Sigmoid colon (tissue), 3 donors: ENCODE measurements at regions not wholly inside any gene's neighbourhood (a gene's known extent, or its start where the extent isn't known, plus 50 kb on each side); places are given as distances from the start of the nearest gene placed in this dataset.

ENCODE experiments used
- POLR2A ChIP-seq, 2 donors: fragments of 450-650 bp; IDR thresholded peaks; one replicate each; pipeline ENCODE4 v1.6.1; 2016; ENCODE audit warnings: antibody characterized with exemption in 2 of 2, mild to moderate bottlenecking in 2 of 2, moderate library complexity in 2 of 2
- TF ChIP-seq, protein P1 (sequence below), 4 experiments: fragments of 450-650 bp in 3 of 4; fragments of 200-600 bp in 1 of 4; IDR thresholded peaks; one replicate each; pipeline ENCODE4 v1.5.1; 2016 to 2019; ENCODE audit warnings: antibody characterized with exemption in 4 of 4, mild to moderate bottlenecking in 3 of 4, moderate library complexity in 2 of 4

DNA sequence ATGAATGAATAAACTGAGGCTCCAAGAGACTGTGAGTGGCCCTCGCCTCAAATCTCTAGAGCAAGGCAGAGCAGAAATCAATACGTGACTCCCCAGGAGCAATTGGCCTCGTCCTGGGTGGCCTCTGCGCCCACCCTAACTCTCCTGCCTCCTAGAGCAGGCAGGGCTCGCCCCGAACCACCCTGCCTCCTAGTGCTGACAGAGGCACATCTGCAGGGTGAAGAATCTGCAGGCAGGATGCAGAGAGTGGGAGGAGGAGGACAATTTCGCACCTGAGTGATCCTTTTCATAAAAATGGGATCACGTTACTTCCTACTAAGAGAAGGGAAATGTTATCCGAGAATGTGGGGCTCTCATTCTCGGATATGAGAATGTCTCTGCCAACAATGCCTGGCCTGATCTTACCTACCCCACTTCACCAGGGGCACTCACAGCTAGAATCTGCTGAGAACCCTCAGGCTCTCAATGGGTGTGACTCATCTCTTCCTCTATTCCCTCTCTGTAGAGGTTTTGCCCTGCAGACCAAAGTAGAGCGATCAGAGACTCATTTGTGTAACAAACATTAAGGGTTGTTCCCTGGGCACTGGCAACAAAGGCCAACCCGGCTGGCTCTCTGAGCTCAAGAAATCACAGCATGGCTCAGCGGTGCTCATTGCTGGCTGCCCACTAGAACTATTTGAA lies 61.7 kb upstream of the BCL2L14 start:
- TF ChIP-seq, protein P1, sequence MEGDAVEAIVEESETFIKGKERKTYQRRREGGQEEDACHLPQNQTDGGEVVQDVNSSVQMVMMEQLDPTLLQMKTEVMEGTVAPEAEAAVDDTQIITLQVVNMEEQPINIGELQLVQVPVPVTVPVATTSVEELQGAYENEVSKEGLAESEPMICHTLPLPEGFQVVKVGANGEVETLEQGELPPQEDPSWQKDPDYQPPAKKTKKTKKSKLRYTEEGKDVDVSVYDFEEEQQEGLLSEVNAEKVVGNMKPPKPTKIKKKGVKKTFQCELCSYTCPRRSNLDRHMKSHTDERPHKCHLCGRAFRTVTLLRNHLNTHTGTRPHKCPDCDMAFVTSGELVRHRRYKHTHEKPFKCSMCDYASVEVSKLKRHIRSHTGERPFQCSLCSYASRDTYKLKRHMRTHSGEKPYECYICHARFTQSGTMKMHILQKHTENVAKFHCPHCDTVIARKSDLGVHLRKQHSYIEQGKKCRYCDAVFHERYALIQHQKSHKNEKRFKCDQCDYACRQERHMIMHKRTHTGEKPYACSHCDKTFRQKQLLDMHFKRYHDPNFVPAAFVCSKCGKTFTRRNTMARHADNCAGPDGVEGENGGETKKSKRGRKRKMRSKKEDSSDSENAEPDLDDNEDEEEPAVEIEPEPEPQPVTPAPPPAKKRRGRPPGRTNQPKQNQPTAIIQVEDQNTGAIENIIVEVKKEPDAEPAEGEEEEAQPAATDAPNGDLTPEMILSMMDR (IDR thresholded peaks at IDR 0.05), result no peak
- TF ChIP-seq POLR2A (IDR thresholded peaks at IDR 0.05), result no peak
